ENCODE measurements at regions not wholly inside any gene's neighbourhood (a gene's known extent, or its start where the extent isn't known, plus 50 kb on each side); places are given as distances from the start of the nearest gene placed in this dataset.
"Not testable (repeated sequence)": the region's sequence is repeated elsewhere in the genome, so short reads cannot be mapped to it uniquely, and the experiment has no call there.

DNA sequence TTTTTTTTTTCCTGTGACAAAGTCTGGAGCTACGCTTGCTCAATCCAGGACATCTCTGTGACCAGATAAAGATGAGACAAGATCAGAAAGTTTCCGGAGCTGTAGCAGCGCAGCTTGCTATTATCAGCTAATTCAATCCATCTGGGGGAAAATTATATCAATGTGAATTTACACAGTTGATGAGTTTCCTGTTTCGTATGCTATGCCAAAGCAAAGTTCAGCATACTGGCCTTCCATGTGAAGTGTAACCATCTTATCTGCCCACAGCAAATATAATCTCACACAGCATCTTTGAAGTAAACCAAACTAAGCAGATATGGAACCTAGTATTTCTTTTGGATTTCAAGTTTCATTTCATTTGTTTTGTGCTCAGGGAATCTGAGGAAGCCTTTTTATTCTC is 1767.7 kb downstream of the EFNA5 start:
- no peak for DNase-seq (ENCODE audit: low read depth in 4 of 4, low spot score in 3 of 4)

GRCh38 chr5:105899726-105900125 is 1771.0 kb downstream of the EFNA5 start:
- DNase-seq (ENCODE audit: low read depth in 4 of 4, low spot score in 3 of 4): no peak

DNA sequence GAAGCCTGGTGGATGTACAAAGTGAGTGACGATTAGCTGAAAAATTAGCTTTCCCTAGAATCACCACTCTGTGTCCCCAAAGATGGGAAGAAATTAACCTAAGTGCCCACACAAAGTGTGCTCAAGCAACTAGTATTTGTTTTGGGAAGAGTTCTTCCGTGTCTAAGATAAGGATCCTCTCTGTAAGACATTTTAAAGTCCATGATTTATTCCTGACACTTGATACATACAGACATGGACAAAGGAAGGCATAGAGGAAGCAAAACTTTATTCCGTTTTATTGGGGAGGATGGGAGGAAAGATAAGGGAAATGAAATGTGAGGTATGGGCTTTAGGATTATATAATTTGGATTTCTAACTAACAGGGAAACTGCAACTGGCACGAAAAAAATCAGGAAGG is 1772.6 kb downstream of the EFNA5 start:
- DNase-seq (ENCODE audit: low read depth in 4 of 4, low spot score in 3 of 4): no peak

DNA sequence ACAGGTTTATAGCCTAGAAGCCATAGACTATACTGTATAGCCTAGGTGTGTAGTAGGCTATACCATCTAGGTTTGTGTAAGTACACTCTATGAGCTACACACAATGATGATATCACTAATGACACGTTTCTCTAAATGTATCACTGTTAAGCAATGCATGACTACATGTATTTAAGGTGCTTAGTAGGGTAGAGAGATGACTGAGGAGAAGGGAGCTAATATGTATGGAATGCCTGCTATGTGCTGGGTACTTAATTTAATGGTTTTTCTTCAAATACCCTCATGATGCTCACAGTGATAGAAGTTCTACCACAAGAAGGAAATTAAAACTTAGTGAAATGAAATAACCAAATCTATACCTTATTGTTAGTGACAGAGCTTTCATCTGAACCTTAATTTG is 1785.5 kb downstream of the EFNA5 start:
- no peak for DNase-seq (ENCODE audit: low read depth in 4 of 4, low spot score in 3 of 4)

DNA sequence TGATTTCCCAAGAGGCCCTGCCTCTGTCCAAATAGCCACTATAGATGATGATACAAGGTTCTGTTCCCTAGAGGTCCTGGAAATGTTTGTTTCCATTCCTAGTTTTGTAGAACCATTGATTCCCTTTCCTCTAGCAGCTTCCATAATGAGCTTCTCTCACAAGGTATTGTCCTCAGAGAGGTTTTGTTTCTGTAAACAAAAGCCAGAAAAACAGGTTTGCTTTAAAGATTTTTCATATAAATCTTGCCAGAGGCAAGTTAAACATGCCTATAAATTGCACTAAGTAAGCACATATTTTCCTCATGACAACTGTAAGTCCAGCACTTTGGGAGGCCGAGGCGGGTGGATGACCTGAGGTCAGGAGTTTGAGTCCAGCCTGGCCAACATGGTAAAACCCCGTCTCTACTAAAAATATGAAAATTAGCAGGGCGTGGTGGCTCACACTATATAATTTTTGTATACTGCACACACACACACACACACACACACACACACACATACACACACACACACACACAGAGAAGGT is 1787.7 kb downstream of the EFNA5 start:
- DNase-seq (ENCODE audit: low read depth in 4 of 4, low spot score in 3 of 4): no peak

DNA sequence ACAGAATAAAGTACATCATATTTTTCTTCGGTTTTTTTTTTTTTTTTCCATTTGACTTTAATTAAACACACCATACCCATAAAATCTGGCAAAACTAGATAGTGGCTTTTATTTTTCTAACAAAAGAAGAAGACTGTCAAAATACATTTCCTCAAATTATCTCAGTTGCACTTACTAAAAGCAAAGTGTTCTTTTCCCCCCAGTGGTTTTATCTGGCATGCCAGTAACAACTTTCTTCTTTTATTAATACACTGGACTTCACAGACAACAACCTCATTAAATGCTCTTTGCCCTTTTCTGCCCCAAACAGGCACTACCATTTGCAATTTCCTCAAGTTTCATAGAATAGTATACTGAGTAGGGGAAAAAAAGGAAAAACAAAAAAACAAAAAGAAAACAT is 1792.3 kb downstream of the EFNA5 start:
- DNase-seq (ENCODE audit: low read depth in 4 of 4, low spot score in 3 of 4): no peak

DNA sequence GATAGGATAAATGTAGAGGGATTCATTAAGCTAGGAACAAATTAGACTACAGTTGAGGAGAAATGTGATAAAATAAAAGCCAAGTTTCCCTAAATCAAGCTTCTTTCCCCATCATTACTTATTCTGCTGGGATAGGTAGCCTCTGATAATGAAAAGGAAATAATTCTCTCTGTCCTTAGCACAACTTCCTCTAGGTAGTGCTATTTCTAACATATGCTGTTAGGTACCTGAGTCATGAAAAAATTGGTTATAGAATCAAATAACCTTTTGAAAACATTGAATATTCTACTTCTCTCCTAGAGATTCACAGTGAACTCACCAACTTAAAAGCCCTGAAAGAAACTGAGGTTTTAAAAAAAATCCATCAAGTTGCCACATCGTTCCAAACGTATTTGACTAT is 1793.1 kb downstream of the EFNA5 start:
- no peak for DNase-seq (ENCODE audit: low read depth in 4 of 4, low spot score in 3 of 4)

- no peak for DNase-seq (ENCODE audit: low read depth in 4 of 4, low spot score in 3 of 4)
Observed at GRCh38 chr5:105874316-105874715, 1796.4 kb downstream of the EFNA5 start.

GRCh38 chr5:105872569-105873270 is 1798.0 kb downstream of the EFNA5 start:
- DNase-seq (ENCODE audit: low read depth in 4 of 4, low spot score in 3 of 4): no peak

- DNase-seq (ENCODE audit: low read depth in 4 of 4, low spot score in 3 of 4): no peak
Observed at GRCh38 chr5:105868038-105868780, 1802.5 kb downstream of the EFNA5 start.

DNA sequence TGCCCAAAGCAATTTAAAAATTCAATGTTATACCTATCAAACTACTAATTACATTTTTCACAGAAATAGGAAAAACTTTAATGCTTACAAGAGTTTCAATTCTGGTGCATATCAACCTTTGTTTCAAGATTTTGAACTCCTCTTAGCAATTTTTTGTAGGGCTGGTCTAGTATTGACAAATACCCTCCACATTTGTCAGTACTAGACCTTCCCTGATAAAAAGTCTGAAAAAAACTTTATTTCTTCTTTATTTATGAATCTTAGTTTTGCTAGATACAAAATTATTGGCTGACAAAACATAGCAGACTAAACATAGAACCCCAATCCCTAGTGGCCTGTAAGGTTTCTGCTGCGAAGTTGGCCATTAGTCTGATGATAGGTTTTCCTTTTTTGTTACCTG is 1804.9 kb downstream of the EFNA5 start:
- DNase-seq (ENCODE audit: low read depth in 4 of 4, low spot score in 3 of 4): no peak

- DNase-seq (ENCODE audit: low read depth in 4 of 4, low spot score in 3 of 4): not testable (repeated sequence)
Observed at GRCh38 chr5:105859350-105859749, 1811.4 kb downstream of the EFNA5 start.

DNA sequence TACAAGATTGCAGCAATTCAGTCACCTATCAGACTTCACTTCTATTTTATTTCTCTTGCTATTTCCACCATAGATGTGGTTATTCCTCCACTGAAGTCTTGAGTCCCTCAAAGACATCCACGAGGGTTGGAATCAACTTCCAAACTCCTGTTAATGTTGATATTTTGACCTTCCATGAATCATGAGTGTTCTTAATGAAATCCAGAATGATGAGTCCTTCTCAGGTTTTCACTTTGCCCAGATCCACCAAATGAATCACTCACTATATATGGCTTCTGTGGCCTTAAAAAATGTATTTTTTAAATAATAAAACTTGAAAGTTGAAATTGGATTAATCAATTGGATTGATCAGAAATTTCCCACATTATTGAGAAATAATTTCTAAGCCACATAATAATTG is 1821.0 kb downstream of the EFNA5 start:
- no peak for DNase-seq (ENCODE audit: low read depth in 4 of 4, low spot score in 3 of 4)

GRCh38 chr5:105840800-105841199 is 1829.9 kb downstream of the EFNA5 start:
- no peak for DNase-seq (ENCODE audit: low read depth in 4 of 4, low spot score in 3 of 4)

DNA sequence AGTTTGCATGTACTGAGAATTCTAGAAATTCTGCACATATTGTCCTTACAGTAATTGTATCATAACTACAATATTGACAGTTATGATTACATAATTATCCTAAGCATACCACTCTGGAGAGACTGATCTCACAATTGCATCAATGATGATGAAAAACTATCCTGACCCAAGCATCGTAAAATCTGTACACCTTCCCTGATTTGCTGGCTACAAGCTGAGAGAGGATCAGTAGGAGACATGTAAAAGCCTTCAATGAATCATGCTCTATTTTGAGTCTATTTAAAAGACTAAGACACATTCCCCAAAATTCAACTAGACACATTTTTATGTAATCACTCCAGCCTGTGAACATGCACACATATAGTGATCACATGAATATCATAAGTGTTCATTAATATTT is 1833.8 kb downstream of the EFNA5 start:
- no peak for DNase-seq (ENCODE audit: low read depth in 4 of 4, low spot score in 3 of 4)

- DNase-seq (ENCODE audit: low read depth in 4 of 4, low spot score in 3 of 4): no peak
Observed at GRCh38 chr5:105836268-105836667, 1834.5 kb downstream of the EFNA5 start.

DNA sequence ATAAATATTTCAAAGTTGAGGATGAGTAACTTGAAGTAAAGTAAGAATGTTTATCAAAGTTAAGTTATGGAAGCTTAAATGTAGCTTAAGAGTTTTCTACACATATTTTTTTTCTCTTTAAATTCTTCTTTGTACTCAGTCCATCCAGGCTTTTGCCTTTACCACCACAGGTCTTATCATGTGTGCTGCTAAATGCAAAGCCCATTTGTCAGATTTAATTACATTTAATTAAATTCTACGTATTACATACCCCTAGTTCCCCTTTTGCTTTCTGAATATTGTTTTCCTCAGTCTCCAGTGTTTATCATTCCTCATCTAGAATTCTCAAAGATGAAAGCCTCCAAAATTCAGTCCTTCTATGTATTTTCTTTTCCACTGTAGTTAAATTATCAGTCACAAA is 1841.9 kb downstream of the EFNA5 start:
- DNase-seq (ENCODE audit: low read depth in 4 of 4, low spot score in 3 of 4): no peak

- no peak for DNase-seq (ENCODE audit: low read depth in 4 of 4, low spot score in 3 of 4)
Observed at GRCh38 chr5:105821800-105822199, 1848.9 kb downstream of the EFNA5 start.

DNA sequence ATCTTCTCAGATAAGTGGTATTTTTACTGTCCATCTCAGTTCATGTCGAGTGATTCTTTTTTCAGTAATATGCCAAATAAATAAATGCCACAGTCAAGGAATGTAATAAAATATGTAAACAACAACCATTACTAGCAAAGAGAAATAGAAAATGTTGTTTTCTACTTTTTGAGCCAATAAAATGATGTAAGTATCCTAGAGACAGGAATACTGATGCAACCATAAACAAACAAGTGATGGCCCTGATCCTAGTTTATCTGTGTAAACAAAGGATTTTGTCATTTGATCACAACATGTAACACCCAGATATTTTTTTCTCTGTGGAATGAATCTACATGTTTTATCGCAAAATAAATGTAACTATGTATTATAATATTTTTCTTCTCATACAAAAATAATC is 1852.8 kb downstream of the EFNA5 start:
- no peak for DNase-seq (ENCODE audit: low read depth in 4 of 4, low spot score in 3 of 4)

GRCh38 chr5:105817416-105817815 is 1853.3 kb downstream of the EFNA5 start:
- no peak for DNase-seq (ENCODE audit: low read depth in 4 of 4, low spot score in 3 of 4)

DNA sequence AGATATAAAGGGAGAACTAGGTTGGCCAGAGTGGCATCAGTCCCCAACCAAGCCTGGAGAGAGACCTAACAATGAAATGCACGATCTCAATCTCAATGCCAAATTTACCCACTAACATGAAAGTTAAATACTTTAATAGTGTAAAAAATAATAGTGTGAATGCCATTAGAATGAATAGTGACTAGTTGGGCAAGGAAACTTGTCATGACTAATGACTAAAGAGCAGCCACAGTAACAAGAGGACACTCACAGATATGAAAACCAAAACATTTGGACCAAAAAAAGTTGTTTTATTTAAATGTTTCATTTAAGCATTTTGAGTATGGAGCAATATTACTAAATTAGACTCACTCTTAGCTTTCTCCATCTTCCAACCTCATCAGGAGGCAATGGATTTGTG is 1853.8 kb downstream of the EFNA5 start:
- DNase-seq (ENCODE audit: low read depth in 4 of 4, low spot score in 3 of 4): no peak

DNA sequence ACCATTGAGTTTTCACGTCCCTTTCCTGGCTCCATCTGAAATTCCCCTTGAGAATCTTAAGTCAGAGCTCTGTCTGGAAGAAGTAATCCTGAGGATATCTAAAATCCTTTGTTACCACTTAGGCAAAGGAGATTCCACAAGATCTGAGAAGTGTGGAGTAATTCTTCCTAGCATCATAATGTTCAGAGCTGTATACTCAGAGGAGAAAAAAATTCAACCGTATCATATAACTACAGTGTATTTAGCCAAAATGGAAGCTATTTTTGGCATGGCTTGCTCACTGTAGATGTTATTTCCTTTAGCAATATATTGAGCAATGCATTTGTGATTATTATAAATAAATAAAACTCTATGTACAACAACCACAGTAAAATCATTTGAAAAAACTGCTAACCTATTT is 1858.4 kb downstream of the EFNA5 start:
- no peak for DNase-seq (ENCODE audit: low read depth in 4 of 4, low spot score in 3 of 4)

Measured in left renal pelvis (tissue), 4 donors.